ENCODE measurements at regions not wholly inside any gene's neighbourhood (a gene's known extent, or its start where the extent isn't known, plus 50 kb on each side); places are given as distances from the start of the nearest gene placed in this dataset.

- TF ChIP-seq POLR2AphosphoS5 (IDR thresholded peaks at IDR 0.05; ENCODE audit: low read depth, low read length) (no peak), SIN3A (IDR thresholded peaks at IDR 0.05; ENCODE audit: borderline replicate concordance, insufficient read depth, low read length) (no peak), TAF1 (IDR thresholded peaks at IDR 0.05; ENCODE audit: borderline replicate concordance, insufficient read depth, low read length) (no peak)
- TF ChIP-seq, protein P1, sequence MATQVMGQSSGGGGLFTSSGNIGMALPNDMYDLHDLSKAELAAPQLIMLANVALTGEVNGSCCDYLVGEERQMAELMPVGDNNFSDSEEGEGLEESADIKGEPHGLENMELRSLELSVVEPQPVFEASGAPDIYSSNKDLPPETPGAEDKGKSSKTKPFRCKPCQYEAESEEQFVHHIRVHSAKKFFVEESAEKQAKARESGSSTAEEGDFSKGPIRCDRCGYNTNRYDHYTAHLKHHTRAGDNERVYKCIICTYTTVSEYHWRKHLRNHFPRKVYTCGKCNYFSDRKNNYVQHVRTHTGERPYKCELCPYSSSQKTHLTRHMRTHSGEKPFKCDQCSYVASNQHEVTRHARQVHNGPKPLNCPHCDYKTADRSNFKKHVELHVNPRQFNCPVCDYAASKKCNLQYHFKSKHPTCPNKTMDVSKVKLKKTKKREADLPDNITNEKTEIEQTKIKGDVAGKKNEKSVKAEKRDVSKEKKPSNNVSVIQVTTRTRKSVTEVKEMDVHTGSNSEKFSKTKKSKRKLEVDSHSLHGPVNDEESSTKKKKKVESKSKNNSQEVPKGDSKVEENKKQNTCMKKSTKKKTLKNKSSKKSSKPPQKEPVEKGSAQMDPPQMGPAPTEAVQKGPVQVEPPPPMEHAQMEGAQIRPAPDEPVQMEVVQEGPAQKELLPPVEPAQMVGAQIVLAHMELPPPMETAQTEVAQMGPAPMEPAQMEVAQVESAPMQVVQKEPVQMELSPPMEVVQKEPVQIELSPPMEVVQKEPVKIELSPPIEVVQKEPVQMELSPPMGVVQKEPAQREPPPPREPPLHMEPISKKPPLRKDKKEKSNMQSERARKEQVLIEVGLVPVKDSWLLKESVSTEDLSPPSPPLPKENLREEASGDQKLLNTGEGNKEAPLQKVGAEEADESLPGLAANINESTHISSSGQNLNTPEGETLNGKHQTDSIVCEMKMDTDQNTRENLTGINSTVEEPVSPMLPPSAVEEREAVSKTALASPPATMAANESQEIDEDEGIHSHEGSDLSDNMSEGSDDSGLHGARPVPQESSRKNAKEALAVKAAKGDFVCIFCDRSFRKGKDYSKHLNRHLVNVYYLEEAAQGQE (IDR thresholded peaks at IDR 0.05; ENCODE audit: insufficient read depth in 1 of 2, low read depth in 2 of 2, low read length in 2 of 2): no peak
These were observed 839.9 kb upstream of the CDH8 start for GRCh38 chr16:62876133-62876532.

Data from PFSK-1 (cell line).